T-helper 1 cell treated with Interleukin-12 subunit alpha and Interleukin-12 subunit beta and Interleukin-4 antibody, amounts not matched to agents 30 ng/mL and 1 ng/mL, for 36 hours (primary cell): ENCODE measurements at regions not wholly inside any gene's neighbourhood (a gene's known extent, or its start where the extent isn't known, plus 50 kb on each side); places are given as distances from the start of the nearest gene placed in this dataset.

Source experiments
- intact Hi-C: fragments of 100-400 bp; cut with micrococcal nuclease; formaldehyde crosslinking; loops from one replicate; pipeline ENCODE4 v1.15.1; 2024

DNA sequence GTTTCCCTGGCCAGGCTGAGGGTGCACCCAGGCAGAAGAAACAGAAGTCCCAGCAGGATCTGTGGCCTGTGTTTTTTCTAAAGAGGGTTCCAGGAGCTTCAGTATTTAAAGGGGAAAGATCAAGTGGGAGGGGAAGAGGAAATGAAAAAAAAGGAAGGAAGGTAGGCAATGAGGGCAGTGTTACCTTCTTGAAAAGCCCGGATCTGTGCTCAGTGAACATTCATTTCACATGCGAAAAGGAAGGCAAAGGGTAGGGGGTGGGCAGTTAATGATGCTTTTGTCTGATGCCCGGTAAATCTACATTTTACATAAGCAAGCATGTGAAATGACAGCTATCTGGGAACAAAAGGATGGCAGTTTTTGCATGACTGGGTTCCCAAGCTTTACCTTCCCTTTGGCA lies 326.2 kb downstream of the UQCRFS1 start:
- intact Hi-C loops: no loop called here

DNA sequence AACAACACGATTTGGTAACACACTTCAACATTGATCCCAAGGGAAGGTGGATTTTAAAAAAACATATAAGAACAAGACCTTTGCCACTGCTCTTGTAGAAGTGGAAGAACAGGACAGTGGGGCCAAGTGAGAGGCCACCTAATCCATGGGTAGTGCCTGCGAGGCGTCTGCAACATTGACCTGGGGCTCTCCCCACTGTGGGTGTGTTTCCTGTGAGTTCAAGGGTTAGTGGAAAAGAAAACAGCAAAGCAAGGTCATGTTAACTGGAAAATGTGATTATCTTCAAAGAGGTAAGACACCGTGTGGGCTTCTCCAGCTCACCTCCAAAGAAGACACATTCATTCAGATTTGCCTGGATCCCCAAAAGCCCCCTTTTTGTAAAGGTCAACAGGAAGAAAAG lies 327.0 kb downstream of the UQCRFS1 start:
- intact Hi-C loops: no loop called here

DNA sequence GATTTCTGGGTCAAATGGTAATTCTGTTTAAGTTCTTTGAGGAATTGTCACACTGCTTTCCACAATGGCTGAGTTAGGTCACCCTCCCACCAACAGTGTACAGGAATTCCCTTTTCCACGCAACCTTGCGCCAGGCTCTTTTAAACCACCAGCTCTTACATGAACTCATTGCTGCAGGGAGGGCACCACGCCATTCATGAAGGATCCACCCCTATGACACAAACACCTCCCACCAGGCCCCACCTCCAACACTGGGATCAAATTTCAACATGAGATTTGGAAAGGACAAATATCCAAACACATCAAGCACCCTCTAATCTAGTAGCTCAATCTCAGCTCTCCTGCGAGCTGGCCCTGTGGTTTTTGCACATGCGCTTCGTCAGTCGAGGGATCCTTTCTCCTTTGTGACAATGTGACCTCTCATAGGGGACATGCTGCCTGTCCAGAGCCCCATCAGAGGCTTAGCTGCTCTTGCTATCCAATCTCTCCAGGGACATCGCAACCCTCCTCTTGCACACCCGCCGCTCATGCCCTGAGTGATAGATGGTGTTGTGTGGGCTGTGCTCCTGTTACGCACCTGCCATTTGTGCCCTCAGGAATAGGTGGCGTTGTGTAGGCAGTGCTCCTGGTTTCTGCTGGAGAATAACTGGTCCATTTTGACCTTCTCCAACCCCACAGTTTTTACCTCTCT lies 328.0 kb downstream of the UQCRFS1 start:
- intact Hi-C loops: no loop called here

DNA sequence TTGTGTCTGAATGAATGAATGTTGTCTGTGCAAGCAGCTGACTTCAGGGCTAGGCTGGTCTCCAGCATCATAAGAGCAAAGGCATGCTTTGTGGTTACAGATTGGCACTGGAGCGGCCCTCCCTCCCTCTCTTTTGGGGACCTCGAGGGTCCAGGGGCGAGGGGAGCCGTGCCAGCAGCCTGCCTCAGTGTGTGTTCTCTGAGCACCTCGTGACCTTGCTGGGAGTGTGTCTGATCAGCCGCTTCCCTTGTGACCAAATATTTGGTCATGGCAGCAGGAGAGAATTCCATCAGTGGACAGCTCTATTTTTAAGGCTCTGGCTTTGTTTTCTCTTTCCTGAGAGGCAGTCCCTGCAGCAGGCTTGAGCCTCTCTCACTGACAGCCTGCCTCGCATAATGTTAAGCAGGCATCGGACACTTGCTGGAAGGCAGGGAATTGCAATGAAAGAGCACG lies 329.7 kb downstream of the UQCRFS1 start:
- intact Hi-C loops: no loop called here

DNA sequence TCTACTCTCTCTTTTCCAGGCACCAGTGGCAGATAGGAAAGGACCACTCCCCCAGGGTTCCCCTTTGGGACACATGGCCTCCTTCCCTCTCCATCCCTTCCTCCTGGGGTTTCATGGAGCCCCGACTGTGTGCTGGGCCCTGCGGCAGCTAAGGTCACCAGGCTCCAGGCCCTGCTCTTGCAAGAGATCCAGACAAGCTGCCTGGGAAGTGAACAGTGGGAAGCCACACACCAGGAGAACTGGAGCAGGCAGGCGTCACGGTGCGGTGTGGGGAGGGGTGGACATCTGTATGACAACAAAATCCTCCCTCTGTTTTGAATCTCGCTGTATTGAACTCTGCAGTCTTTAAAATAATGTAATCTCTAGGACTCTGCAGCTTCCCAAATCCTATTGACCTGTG lies 330.1 kb downstream of the UQCRFS1 start:
- intact Hi-C loops: no loop called here

DNA sequence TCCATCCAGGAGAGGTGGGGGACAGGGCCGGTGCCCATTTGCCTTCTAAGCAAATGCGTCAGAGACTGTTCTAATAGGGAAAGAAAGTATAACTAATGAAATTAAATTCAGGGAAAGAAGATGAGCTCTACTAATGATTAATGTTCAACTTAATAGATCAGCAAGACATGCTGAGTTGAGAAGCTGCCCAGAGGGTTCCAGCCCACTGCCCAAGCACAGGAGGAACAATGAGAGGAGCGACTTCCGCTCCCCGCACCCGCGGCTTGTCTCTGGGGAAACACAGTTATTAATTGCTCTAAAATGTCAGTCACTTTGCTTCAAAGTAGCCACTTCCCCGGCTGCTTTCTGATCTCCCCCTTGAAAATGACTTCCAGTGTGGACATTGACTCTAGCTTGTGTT lies 331.3 kb downstream of the UQCRFS1 start:
- intact Hi-C loops: no loop called here

DNA sequence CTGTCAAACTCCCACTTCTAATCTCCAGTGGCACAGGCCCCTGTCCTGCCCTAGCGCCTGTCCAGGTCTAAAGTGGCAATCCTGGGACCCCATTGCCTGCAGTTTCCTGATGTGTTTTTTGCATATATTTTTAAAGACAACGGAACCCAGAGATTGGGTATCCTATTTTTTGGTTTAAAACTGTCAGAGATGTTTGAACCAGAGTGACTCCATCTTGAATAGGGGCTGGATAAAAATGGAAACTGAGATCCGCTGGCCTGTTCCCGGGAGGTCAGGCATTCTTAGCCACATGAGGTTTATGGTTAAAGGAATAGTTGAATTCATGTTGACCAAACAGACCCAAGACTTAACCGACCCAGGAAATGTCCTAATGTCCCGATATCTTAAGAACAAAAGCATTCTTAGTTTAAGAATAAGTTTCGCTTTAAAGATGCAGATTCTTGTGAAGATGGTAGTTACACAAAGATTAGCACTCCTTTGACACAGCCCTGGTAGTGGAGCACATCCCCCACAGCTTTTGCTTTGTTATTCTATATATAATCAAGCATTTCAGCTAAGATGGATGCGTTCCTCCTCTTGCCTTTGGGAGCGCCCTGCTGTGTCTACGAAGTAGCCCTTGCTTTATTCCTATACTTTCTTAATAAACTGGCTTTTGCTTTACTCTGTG lies 332.1 kb downstream of the UQCRFS1 start:
- intact Hi-C loops: no loop called here

DNA sequence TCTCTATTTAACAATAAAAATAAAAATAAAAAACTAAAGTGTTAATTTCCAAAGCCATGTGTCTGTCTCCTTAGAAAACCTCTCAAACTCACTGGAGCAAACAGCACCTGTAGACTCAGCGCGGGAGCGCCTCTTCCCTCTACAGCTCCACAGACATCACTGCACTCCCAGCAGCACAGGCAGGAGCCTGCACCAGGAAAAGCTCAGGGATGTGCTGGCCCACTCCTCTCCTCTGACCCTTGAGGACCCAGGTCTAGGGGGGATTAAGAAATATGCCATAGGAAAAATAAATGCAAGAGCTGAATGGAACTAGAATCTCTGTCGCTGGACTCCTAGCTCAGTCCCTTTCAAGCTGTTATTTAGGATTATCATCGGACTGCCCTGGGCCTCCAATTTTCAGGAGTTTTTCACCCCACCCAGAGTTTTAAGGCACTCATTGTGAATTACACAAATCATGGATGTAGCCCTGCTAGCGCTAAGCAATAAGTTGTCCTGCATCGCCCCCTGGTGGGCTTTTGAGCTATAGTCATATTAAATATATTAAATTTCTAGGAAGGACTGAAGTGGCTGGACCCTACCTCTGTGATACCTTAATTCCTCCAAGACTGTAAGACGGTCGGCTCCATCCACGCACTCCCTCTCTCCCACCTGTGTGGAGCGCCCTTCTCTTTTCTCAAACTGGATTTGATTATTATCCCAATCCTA lies 333.9 kb downstream of the UQCRFS1 start:
- intact Hi-C loops: loop anchor here (1.0 to 5.0 kb wide), 4 partner anchors 142 to 904 kb away; no protein-coding TSS in a partner anchor

DNA sequence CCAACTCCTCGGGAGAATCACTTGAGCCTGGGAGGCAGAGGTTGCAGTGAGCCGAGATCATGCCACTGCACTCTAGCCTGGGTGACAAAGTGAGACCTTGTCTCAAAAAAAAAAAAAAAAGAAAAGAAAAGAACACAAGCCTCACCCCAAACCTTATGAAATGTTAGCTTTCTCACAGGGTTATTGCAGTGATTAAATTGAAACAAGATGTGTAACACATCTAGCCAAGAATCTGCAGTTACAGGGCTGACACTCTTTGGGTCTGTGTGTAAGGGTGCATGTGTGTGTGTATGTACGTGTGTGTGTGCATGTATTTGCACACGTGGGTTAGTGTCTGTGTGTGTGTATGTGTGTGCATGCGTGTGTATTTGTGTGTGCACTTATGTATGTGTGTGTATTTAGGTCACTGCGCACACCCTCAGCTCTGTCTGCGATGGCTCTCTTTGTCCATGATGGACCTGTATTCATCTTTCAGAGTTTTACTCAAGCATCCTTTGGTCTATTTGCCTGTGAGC lies 336.3 kb downstream of the UQCRFS1 start:
- intact Hi-C loops: loop anchor here (5.0 kb wide), 2 partner anchors 386 to 634 kb away; no protein-coding TSS in a partner anchor

DNA sequence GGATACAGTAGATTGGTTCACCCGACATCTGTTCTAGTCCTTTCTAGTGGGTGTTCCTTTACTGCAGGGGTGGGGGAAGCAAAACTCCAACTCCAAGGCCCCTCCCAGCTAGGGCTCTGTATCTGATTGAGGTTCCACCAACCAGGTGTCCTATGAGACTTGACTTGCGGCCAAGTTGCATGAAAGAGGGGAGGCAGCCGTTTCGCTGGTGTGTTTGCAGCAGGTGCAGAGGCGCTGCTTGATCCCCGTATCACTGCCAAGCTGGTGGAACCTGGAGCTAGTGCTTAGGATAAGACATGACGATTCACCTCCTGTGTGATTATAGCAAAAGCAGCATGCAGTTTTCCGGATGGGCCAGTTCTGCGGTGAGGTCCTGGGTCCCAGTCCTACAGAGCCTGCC lies 338.2 kb downstream of the UQCRFS1 start:
- intact Hi-C loops: loop anchor here (5.0 kb wide), 2 partner anchors 388 to 632 kb away; no protein-coding TSS in a partner anchor

DNA sequence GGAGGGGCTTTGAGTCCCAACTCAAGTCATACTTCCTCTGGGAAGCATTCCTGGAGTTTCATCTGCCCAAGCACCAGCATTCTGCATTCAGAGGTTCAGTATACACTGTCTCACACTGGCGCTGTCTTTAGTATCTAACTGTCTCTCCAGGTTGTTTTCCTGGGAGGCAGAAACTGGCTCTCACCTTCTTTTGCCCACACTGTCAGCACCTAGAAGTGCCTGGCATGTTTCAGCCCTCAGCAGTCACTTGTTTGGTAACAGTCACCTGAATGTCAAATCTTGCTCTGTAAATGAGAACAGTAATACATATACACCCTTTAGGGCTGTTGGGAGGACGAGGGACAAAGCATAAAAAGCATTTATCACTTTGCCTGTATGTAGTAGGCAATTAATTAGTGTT lies 339.6 kb downstream of the UQCRFS1 start:
- intact Hi-C loops: no loop called here

DNA sequence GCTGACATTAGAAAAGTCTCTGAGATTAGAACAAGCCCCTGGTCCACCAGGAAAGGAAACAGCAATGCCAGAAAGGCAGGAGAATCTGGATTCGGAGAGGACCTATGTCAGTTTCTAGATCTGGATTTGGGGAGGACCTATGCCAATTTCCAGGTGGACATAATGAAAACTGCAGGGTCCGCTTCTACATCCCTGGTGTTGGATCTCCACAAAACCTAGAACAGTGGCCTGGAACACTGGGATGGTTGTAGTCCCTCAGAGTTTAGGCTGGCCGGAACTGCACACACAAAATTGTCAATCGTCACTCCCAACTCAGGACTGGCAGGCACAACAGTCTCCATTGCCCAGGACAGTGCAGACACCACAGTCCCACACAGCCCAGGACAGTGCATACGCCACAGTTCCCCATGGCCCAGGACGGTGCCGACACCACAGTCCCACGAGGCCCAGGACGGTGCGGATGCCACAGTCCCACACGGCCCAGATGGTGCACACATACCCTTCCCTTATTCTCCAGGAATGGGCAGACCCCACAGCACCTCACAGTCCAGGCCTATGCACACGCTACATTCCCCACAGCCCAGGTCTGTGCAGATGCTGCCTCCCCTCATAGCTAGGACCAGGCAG lies 341.7 kb downstream of the UQCRFS1 start:
- intact Hi-C loops: no loop called here

DNA sequence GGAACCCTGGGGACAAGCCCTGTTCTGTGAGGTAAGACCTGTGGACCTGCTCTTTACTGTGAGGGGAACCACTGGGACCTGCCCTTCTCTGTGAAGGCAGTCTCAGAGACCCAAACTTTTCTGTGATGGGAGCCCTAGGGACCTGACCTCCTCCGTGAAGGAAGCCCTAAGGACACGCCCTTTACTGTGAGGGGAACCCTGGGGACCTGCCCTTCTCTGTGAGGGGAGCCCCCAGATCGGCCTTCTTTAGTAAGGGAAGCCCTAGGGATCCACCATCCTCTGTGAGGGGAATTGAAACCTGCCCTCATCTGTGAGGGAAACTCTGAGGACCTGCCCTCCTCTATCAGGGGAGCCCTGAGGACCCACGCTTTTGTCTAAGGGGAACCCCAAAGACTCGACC lies 343.5 kb downstream of the UQCRFS1 start:
- intact Hi-C loops: no loop called here

DNA sequence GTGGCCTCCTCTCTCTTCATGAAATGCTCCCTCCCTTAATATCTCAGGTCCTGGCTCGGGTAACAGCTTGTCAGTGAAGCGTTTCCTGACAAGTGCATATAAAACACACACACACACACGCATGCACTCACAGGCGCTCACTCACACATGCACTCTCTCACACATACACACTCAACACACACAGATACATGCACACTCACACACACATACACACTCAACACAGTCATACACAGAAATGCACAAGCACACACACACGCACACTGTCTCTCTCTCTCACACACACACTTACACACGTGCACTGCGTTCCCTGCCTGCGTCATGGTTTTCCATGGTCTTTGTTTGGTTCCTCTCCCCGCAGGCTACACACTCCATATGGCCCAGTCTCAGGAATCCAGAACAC lies 344.1 kb downstream of the UQCRFS1 start:
- intact Hi-C loops: no loop called here

DNA sequence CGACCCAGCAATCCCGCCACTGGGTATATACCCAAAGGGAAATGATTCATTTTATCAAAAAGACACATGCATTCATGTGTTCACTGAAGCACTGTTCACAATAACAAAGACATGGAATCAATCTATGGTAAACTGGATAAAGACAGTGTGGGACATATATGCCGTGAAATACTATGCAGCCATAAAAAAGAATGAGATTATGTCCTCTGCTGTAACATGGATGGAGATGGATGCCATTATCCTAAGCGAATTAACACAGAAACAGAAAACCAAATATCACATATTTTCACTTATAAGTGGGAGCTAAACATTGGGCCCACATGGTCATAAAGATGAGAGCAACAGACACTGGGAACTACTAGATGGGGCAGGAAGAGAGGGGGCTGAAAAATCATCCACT lies 345.0 kb downstream of the UQCRFS1 start:
- intact Hi-C loops: no loop called here

DNA sequence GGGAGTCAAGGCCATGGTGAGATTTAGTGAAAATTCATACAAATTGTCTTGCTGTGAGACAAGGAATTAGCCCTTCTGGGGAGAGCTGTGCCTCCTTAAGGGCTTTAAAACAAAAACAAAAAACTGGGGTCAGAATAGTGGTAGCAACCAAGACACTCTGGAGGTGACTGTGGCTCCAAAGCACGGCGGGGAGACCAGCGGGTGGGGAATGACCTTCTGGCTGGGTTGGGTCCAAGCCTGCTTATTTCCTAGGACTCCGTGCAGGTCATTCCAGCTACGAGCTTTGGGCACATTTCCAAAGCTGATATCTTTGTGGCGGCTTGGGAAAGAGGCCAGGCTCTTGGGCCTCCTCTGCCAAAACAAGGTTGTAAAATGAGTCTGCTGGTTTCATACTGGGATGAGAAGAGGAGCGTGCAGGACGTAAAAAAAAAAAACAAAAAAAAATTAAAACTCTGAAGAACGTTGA lies 348.3 kb downstream of the UQCRFS1 start:
- intact Hi-C loops: no loop called here

DNA sequence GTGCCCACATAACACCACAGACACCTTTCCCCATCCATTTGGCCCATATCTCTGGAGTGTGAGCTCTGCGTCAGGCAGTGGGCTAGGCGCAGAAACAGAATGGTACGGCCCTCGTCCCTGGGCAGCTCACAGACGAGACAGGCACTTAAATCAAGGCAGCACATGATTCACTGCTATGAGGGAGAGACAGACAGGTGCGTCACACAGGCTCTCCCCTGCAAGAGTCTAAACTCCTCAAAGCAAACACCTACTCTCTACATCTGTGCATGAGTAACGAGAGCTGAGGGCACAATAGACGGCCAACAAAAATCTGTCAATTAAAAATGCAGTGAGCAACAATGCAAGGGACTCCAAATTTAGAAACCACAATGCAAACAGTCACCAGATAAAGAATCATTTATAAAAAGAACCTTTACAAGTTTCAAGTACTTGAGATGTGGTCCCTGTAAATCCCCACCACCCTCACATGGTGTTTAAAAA lies 348.9 kb downstream of the UQCRFS1 start:
- intact Hi-C loops: no loop called here

DNA sequence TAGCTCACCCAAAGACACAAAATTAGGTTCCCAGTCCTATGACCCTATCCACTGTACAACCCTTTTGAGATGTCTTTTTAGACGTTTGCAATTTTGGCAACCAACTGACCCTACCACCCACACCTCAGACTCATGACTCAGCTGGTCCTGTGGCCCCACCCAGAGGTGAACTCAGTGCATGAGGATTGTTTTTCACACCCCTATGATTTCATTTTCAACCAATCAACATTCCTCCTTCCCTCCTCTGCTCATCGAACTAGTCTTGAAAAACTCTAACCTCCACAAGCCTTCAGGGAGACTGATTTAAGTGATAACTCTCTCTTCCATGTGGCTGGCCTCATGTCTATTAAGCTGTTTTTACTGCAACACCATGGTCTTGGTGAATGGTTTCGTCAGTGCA lies 350.7 kb downstream of the UQCRFS1 start:
- intact Hi-C loops: no loop called here

DNA sequence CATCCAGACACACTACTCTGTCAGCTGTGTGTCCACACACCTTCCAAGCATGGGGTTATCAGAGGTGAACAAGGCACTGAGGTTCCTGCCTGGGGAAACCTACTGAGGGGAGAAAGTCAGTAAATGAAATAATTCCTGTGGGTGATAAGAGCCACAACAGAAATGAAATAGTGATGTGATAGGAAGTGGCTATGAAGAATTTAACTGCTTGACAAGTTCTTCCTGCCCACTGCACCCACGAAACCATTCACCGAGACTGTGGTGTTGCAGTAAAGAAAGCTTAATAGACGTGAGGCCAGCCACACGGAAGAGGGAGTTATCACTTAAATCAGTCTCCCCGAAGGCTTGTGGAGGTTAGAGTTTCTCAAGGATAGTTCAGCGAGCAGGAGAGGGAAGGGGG lies 353.1 kb downstream of the UQCRFS1 start:
- intact Hi-C loops: no loop called here

DNA sequence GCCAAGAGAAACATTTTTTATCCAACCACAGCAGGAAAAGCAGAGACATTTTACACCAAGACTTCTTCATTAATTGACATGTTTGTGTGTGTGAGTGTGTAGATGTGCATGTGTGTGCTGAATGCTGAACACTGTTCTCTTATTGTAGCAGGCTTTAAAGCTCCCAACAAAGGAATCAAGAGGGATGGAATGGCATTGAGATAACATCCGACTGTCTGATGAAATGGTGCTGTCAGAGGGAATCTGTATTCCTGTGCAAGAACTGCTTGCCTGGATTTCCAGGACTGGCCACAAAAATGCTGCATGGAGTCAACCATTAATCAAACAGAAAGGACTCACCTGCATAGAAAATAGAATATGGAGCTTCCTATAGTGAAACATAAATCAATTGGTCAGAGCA lies 354.0 kb downstream of the UQCRFS1 start:
- intact Hi-C loops: no loop called here

DNA sequence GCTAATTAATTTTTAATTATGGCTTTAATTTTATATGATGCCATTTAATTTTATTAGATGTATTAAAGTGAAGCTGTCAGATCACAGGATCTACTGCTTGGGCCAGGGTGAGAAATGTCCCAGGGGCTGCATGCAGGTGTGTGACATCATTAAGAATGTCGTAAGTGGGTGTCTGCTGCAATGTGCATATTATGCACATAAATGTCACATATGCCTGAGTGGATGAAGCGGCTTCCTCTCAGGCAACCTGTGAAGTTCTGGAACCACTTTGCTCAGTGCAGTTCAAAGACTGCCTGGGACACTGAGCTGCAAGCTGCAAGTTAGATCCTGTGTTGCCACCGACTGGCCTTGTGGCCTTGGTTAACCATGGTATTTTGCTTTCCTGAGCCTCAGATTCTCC lies 355.0 kb downstream of the UQCRFS1 start:
- intact Hi-C loops: no loop called here
